HG02642 (cell line): ENCODE measurements at regions not wholly inside any gene's neighbourhood (a gene's known extent, or its start where the extent isn't known, plus 50 kb on each side); places are given as distances from the start of the nearest gene placed in this dataset.
"Not testable (repeated sequence)": the region's sequence is repeated elsewhere in the genome, so short reads cannot be mapped to it uniquely, and the experiment has no call there.

Source experiments
- ATAC-seq: cut with Tn5 transposase; IDR thresholded peaks from one replicate; pipeline ENCODE4 v1.9.1; 2021; ENCODE audit warnings: mild to moderate bottlenecking; ENCODE audit not compliant: unreplicated experiment, poor library complexity

- ATAC-seq: no peak
Observed at GRCh38 chrX:87914726-87915125, 397.1 kb downstream of the KLHL4 start.

GRCh38 chrX:87924619-87925018, 407.0 kb downstream of the KLHL4 start:
- ATAC-seq: no peak

- no peak for ATAC-seq
Observed at GRCh38 chrX:87941841-87942240, 424.2 kb downstream of the KLHL4 start.

GRCh38 chrX:87961471-87961870, 443.9 kb downstream of the KLHL4 start:
- no peak for ATAC-seq

- no peak for ATAC-seq
Observed at GRCh38 chrX:87968118-87968517, 450.5 kb downstream of the KLHL4 start.

GRCh38 chrX:87972121-87972520, 454.5 kb downstream of the KLHL4 start:
- ATAC-seq: not testable (repeated sequence)

- ATAC-seq: no peak
Observed at GRCh38 chrX:87975365-87975764, 457.8 kb downstream of the KLHL4 start.

- ATAC-seq: not testable (repeated sequence)
Observed at GRCh38 chrX:88007873-88008272, 490.3 kb downstream of the KLHL4 start.

GRCh38 chrX:88024022-88024421, 506.4 kb downstream of the KLHL4 start:
- no peak for ATAC-seq

GRCh38 chrX:88072339-88073030, 554.9 kb downstream of the KLHL4 start:
- ATAC-seq: no peak

GRCh38 chrX:88101968-88102367, 584.4 kb downstream of the KLHL4 start:
- ATAC-seq: no peak

- ATAC-seq: no peak
Observed at GRCh38 chrX:88135735-88136134, 611.3 kb upstream of the CPXCR1 start.

- no peak for ATAC-seq
Observed at GRCh38 chrX:88136328-88136727, 610.7 kb upstream of the CPXCR1 start.

GRCh38 chrX:88146577-88146976, 600.4 kb upstream of the CPXCR1 start:
- no peak for ATAC-seq

GRCh38 chrX:88170553-88170952, 576.5 kb upstream of the CPXCR1 start:
- no peak for ATAC-seq

GRCh38 chrX:88173932-88174440, 573.0 kb upstream of the CPXCR1 start:
- not testable (repeated sequence) for ATAC-seq

GRCh38 chrX:88202149-88202548, 544.9 kb upstream of the CPXCR1 start:
- no peak for ATAC-seq

- ATAC-seq: no peak
Observed at GRCh38 chrX:88244066-88244465, 503.0 kb upstream of the CPXCR1 start.

GRCh38 chrX:88284844-88285243, 462.2 kb upstream of the CPXCR1 start:
- ATAC-seq: no peak

- not testable (repeated sequence) for ATAC-seq
Observed at GRCh38 chrX:88313972-88314371, 433.1 kb upstream of the CPXCR1 start.

- no peak for ATAC-seq
Observed at GRCh38 chrX:88325634-88326033, 421.4 kb upstream of the CPXCR1 start.

- no peak for ATAC-seq
Observed at GRCh38 chrX:88355252-88355651, 391.8 kb upstream of the CPXCR1 start.
